Stimulated activated CD4-positive, alpha-beta T cell treated with anti-CD3 and anti-CD28 coated beads, Interleukin-2, amount 100 ng/mL, for 24 hours (primary cell): ENCODE measurements at regions not wholly inside any gene's neighbourhood (a gene's known extent, or its start where the extent isn't known, plus 50 kb on each side); places are given as distances from the start of the nearest gene placed in this dataset.

Experiments
- DNase-seq, 2 donors: peaks; one replicate each; pipeline ENCODE4 v3.0.0-alpha.2; 2020

DNA sequence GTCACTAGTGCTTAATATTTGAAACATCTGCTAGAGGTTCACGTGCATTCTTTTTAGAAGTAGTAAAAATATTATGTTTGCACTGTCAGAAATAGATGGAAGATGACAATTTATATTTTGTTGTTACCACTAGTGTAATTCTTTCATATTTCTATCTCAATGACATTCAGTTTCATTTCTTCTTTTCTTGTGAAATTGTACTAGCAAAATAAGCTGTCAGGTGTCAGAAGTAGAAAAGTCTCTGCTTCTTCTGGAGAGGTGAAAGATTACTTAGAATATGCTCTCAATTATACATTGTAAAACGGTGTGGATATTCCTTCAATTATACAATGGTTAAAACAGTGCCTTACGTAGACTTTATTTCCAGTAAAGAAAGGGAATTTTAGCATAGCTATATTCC lies 395.4 kb downstream of the CSNK1G3 start:
- no peak for DNase-seq

DNA sequence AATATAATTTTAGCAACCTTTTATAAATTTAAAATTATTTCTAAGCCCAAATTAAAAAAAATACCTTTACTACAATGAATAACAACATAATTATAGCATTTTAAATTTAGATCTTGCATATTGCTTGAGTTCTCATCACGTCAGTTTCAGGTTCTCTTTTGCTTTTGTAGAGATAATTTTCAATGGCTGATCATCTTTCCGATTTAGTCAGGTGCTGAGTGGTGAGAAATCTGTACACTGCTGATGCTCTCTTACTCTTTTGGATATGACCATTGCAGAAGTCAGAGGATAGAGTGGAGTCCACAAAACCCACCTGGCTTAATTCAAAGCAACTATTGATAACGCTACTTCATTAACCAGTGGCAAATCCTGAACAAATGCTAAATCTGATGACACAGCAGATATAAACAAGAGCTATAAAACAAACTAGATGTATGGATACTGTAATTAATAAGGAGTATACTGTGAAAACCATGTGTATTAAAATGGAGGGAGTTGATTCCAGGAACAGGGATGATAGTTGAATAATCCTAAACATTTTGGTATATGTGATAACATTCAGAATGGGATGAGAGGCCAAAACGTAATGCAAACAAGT lies 394.8 kb downstream of the CSNK1G3 start:
- no peak for DNase-seq

DNA sequence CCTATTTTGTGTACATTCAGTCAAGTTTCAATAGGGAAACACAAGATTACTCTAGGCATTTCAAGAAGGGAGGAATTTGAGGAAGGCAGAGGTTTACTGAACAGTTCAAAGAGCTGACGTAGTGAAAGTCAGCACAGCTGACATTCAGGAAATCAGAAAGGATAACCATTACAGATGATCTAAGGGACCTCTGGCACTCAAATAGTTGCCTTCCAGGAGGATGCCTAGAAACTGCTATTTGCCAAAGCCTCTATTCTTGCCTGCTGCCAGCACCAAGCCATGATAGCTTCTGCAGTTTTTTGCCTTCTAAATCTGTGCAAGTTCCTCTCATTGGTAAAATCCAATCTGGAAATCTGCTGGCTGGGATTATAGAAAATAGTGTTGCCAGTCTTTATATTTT lies 373.1 kb downstream of the CSNK1G3 start:
- no peak for DNase-seq

DNA sequence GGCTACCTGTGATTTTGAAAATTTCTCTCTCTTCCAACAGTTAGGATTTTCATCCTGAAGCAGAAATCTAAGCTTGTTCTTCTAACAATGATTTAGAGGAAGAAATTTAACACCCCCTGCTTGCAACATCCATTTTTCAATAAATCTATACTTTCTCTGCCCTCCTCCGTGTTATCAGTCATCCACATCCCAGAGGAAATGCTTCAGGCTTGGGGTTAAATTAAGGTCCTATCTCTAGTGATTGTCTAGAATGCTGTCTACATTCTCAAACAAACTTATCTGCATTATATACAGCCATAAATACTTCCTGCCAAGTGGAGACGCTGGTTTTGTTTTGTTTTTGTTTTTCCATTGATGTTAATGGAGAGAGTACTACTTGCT lies 371.0 kb downstream of the CSNK1G3 start:
- DNase-seq = no peak

DNA sequence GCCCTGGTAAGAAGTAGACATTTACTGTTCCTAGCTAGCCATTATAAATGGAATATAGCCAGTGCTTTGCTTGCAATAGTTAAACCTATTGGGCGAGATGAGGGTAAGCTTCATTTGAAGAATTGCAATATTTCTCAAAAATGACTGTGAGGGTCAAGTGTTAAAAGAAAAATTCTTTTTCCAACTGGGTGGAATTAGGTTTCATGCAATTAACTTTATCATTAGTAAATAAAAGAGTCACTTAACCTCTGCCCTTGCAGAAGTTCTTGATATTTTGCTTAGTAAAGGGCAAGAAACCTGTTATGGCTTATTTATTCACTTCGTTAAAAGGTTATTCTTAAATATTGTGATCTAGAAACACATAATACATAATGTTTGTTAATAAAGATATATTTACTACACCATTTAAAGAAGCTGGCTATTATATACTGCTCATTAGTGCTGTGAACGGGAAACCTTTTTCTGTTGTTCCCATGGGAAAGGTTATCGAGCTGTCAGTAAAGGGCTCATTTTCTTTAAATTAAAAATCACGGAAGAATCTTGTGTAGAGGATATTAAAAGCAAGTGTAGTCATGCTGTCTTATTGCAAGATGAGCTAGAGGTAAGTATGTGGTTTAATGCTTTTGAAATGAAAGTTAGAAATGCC lies 370.5 kb downstream of the CSNK1G3 start:
- DNase-seq = no peak

DNA sequence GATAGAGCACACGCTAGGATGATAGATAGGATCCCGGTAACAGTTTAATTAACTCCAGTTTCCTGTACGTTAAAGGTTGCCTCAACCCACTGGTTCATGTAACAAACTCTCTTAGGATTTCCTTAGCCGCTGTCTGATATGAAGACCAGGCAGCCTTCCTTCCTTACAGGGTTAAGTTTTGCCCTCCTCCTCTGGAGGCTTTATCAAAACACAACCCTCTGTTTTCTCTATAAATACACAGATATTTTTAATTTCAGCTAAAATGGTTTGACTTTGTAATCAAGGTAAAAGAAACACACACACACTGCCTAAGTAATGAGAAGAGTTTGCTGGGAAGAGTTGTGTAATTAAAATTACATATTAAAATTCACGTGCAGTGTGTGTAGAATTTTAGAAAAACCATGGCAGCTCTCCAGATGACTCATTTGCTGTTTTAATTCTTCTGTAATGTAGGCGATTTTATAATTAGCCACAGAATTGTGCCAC lies 369.8 kb downstream of the CSNK1G3 start:
- DNase-seq = no peak

DNA sequence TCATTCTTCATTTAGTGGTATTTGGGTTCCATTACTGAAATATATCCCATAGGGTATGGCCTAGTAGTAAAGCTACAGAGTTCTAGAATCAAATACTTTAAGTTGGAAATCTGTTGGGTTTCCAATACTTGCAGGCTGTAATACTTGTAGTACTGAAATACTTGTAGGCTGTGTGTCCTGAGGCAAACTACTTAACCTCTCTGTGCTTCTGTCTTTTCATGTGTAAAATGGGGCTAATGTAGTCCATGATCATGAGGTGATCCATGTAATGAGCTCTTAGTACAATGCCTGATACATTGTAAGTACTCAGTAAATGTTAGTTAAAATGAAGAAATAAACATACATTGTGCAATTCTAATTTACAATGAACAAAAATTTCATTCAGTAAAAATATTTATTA lies 368.9 kb downstream of the CSNK1G3 start:
- DNase-seq = no peak

DNA sequence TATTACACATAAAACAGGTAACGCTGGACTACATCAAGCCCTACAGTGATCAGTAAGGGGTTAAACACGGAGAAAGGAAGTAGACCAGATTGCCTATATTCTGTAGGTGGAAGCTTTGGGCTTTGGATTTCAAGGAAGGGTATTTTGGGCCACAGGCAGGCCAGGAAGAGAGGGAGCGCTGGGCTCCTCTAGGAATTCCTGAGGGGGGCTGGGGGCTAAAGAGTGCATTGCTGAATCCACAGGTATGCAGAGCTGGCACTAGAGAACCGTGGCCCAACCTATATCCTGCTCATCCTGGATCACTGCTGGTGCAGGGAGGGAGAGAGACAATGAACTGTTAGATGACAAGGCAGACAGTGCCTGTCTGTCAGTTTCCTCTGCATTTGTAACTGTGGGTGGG lies 367.1 kb downstream of the CSNK1G3 start:
- no peak for DNase-seq

DNA sequence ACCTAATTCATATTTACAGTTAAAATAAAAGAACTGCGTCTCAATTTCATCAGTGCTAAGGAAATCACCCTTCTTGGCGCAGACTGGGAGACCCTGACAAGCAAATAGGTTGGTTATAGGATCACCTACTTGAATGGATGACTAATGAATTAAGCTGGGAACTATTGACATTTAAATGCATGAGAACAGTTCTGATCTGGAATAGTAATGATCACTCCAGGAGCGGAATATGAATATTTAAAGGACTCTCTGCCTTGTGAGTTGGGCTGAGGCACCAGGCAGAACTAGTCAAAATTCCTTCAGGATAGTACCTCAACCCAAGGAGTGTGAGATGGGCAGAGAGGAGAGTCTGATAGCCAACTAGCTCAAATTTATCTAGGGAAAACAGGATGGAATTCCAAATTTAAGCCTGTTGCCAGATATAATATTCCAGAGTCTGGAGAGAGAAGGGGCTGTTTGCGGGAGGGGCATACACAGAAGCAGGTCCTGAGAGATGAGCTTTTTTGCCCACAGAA lies 364.4 kb downstream of the CSNK1G3 start:
- no peak for DNase-seq

DNA sequence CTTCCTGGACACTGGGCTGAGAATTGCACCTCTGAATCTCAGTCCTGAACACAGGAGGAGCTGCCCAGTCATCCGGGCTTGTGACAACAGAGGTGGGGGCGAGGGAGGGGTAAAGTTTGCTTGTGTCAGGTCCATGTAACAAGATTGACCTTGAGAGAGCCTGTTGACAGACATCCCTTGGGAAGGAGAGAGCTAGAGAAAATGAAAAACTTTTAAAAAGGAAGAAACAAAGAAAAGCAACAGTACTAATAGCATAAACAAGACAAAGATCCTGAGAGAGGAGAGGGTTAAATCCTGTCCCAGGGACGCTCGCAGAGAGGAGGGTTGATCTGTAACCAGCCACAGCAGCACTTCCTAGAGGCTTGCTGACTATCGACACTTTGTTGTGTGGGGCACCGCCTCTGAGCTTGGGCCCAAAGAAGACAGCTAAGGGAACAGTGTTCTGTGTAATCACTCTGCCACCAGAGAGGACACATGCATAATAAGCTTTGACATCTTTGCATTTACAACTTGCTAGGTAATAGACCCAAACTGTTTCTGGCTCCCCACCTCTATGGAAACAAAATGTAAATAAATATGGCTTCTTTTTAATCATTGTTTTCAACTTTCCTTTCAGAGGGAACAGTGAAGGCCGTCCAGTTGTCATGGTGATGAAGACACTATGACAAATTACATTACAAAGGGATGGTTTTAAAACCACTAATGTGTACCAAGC lies 363.7 kb downstream of the CSNK1G3 start:
- no peak for DNase-seq

DNA sequence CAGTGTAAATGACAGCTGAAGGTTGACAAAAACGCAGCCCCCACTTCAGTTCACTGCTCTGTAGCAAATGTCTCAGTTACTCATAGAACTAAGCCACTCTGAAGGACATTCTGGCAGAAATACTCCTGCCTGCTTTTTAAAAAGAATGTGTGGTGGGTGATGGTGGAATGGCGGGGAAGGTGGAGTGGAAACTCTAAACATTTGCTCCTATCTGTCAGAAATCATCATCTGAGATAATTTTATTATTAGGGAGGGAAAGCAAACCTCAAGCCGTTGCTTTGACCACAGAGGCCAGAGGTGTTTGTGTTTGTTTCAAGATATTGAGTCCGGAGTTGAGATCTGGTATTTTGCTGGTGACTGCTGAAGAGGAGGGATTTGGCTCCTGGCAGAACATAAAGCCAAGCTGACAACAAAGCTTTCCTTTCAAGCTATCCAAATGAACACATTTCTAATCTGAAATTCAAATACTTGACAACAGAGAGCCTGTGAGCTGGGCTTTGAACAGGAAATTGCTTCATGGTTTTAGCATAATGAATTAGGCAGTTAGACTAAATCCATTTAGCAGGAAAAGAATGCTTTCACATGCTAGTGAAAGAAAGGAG lies 362.7 kb downstream of the CSNK1G3 start:
- no peak for DNase-seq

DNA sequence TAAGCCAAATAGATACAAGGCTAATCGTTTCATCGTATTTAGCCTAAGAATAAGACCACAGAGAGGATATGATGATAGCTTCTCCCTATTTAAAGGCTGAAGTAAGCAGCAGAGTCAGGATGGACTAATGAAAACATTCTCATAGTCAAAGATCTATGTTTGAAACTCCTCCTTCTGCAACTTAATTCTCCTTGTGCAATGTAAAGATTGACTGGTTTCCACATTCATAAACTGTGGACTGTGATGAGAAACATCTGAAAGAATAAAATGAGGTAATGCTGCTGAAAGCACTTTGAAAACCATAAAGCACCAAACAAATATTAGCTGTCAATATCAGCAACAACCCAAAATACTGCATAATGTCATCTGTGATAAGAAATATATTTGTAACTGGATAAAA lies 361.9 kb downstream of the CSNK1G3 start:
- DNase-seq = no peak

DNA sequence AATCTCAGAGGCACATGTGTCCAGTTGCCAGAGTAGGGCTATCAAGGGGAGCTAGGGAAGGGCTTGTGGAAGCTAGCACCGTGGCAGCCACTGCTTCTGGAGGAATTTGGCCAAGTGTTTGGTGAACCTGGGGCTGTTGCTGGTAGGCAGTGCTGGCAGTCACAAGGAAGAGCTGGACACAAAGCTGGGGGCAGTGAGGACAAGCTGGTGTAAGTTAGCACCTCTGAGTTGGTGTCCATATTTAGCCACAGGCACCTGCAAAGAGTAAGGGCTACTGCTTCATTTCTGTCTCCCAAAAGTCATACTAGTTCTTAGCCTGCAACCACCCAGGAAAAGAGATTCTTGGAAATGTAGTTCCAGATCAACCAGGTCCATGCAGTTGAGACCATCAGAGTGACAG lies 359.4 kb downstream of the CSNK1G3 start:
- no peak for DNase-seq

DNA sequence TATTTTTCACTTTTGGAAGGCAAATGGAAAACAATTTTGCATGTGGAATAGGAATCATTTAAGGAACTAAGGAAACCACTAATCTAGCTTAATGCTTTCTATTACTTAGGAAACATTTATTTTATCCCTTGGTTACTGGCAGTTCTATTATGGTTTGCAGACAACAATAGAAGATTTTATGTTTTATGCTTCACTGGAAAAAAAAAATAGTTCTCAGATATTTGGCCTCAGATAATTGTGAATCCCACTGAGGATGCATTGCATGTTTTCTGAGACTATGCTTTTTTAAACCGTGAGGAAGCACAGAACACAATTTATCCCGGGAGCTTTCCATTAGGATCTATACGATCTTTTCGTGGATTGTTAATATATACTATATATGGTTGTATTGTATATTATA lies 356.9 kb downstream of the CSNK1G3 start:
- DNase-seq = no peak

DNA sequence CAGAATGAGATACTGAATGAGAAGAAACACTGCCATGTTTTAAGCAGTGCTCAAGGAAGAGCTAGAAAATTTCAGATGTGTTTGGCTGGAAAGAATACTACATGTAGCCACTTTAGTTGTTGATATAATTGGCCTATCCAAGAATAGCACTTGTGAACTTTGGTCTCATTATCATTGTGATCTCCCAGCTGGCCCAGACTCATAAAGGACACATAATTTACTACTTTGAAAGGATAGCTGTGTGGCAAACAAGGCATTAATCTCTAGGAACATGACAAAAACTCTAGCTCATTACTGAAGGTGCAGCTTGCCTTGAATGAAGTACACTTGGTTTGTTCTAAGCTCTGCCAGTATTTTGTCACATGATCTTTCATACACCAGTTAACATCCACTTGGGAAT lies 356.3 kb downstream of the CSNK1G3 start:
- DNase-seq = no peak

DNA sequence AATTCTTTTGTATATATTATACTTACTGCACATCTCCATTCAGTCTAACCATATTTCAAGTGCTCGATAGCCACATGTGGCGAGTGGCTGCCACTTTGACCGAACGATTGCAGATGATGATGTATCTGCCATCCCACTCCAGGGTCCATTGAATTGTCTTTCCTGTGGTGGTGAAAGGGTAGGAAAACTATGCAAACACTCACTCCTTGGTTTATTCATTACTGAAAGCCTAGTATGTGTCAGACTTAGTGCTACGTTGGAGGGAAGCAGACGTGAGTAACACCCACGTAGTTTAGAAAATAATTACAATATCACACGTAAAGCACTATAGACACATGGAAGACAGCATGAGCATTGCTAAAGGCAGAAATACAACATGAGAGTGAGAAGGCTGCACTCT lies 353.7 kb downstream of the CSNK1G3 start:
- DNase-seq = no peak

DNA sequence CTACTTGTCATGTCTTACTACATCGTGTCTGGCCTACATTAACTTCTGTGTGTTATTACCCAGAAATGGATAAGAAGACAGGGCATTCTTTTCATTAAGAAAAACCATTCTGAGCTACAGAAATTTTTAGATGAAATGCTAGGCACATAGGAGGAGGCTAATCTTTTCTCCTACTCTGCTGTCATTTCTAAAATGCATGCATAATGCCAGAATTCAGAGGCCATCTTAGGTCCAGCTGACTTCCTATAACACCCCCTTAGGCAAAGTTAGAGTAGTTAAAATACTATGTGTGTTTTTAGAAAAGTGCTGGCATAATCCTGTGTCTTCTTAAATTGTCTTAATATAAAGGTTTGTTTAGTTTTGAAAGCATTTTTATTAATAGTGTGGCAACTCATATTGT lies 352.6 kb downstream of the CSNK1G3 start:
- DNase-seq = no peak

DNA sequence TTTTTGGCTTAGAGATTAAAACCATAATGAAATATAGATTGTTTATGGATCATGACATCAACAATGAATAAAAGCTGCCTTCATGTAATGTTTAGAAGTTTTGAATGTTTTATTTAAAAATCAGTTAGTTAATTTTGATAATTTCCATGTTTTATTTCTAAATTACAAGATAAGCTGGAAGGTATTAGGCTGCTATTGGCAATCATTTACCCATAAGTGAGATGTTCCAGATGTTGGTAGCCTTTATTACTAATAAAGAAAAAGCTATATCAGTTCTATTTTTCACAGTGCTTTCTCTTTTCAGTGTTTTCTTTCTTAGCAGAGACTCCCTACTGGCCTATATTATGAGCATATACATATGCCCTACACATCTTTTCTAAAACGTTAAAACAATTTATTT lies 347.0 kb downstream of the CSNK1G3 start:
- no peak for DNase-seq

DNA sequence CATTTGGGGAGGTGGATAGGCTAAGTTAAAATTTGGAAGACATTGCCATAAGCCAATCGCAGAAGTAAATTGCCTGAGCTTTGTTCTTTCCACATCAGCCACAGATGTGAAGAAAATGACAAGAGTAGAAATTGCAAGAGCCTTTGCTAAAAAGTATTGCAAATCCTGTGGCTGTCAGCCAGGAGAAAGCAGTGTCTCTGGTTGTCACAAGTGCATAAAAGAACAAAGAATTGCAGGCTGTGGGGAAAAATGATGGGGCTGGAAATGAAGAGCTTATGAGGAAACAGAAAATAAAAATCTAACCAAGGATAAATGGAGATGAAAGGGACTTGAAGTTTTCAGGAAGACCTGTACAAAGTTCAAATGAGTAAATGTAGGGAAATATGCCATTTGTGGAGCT lies 344.8 kb downstream of the CSNK1G3 start:
- no peak for DNase-seq

DNA sequence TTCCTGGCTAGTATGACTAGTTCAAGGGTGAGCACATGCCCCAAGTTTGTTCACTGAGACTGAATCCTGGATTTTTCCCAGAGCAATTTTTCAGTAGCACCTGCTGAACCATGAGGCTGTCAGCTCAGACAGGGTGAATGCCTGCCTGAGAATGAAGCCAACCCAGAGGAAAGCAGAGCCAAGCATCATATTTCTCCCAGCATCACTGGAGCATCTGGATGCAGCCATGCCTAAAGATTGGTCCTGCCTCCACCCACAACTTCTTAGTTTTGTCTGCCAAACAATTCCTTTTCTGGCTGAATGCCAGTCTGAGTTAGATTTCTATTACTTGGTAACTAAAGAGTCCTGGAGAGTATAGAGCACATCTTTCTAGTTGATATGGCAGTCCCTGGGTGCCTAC lies 343.6 kb downstream of the CSNK1G3 start:
- DNase-seq = no peak

DNA sequence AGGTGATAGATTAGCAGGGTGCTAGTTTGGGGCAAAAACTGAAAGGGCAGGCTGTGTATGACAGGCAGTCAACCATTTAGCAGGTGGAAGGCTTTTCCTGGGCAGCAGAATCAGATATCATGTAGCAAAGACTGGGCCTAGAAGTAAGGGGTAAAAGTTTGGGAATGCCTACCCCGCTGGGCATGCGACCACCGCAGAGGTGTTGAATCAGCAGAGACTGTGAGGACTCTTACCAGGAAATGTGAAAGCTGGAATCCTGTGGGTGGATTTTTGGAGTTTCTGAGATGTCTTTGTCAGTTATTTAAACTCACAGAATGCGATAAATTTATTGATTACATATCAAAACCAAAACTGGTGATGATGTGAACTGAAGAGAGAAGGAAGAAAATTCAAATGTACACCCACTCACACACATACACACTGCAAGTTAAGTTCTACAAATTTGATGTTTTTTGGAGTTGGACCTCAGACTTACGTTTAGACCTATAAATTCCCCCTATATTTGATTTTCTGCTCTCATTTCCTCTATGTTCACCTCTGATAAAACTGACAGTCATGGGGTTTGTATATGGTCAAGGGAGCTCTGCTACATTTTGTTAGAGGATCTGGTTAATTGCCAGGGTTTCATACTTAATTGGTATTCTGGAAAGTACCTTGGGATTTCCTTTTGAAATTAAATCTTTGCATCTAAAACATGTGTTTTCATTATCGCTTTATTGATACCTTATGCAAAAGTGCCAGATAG lies 333.6 kb downstream of the CSNK1G3 start:
- DNase-seq = no peak

DNA sequence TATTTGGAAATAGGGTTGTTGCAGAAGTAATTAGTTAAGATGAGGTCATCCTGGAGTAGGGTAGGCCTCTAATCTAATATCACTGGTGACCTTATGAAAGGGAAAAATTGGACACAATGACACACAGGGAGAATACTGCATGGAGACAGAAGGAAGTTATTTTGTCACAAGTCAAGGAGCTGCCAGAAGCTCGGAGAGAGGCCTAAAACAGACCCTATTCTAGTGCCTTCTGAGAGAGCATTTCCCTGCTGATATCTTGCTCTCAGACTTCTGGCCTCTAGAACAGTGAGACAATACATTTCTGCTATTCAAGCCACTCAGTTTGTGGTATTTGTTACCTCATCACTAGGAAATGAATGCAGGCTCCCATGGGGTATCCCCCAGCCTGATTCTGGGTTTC lies 332.9 kb downstream of the CSNK1G3 start:
- DNase-seq = no peak

DNA sequence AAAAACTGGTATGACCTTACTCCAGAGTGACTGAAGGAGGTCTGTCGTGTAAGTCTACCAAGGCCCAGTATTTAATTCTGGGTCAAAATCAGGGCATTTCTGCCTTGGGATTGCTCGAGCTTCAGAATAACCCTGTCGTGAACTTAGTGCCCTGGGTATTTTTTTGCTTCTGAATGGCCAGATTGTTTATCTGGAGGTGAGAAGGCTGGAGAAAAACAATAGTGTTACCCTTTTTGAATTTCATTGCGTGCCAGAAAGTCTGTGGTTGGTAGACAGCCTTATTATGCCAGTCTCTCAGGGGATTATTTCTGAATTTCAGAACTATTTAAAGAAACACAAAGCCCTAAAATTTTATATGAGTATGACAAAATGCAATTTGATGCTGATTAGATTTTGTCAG lies 323.4 kb downstream of the CSNK1G3 start:
- DNase-seq = no peak
